ENCODE measurements at regions not wholly inside any gene's neighbourhood (a gene's known extent, or its start where the extent isn't known, plus 50 kb on each side); places are given as distances from the start of the nearest gene placed in this dataset.

DNA sequence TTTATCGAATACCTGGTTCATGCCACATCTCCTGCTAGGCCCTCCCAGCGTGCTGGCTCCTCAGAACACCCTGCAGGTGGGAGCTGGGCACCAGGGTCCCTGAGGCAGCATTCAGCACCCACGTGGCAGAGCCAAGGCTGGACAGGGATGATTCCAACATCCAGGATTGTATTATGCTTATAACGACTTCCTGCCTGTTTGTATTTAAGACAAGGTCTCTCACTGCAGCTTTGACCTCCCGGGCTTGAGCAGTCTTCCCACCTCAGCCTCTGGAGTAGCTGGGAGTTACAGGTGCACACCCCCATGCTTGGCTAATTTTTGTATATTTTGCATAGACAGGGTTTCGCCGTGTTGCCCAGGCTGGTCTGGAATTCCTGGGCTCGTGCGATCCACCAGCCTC is 64.7 kb upstream of the WNT7B start:
- Histone ChIP-seq H3K4me1 (ENCODE audit: insufficient read depth, low read length, severe bottlenecking) (peaks cover 19% of the 10 kb centered on the region), H4K20me1 (ENCODE audit: insufficient read depth, low read length) (no peaks in the 10 kb centered on the region), H3K4me3 (ENCODE audit: low read depth, low read length, poor library complexity, severe bottlenecking) (no peak overlapping the region), H3K9me2 (ENCODE audit: low read depth, low read length) (no peaks in the 10 kb centered on the region), H3K9ac (ENCODE audit: low read length) (no peak overlapping the region), H3K9me3 (ENCODE audit: low read length) (no peaks in the 10 kb centered on the region), H3K36me3 (ENCODE audit: insufficient read depth, low read length) (no peaks in the 10 kb centered on the region), H2AFZ (ENCODE audit: low read length) (no peak overlapping the region), H3K27ac (ENCODE audit: low read depth, low read length, poor library complexity, severe bottlenecking) (no peak overlapping the region), H3K79me2 (ENCODE audit: insufficient read depth, low read length) (no peaks in the 10 kb centered on the region), H3F3A (ENCODE audit: insufficient read depth, low read length) (no peaks in the 10 kb centered on the region), H3K27me3 (ENCODE audit: insufficient read depth, low read length) (no peaks in the 10 kb centered on the region), H3K4me2 (ENCODE audit: low read length) (no peak overlapping the region)
- TF ChIP-seq, protein P1, sequence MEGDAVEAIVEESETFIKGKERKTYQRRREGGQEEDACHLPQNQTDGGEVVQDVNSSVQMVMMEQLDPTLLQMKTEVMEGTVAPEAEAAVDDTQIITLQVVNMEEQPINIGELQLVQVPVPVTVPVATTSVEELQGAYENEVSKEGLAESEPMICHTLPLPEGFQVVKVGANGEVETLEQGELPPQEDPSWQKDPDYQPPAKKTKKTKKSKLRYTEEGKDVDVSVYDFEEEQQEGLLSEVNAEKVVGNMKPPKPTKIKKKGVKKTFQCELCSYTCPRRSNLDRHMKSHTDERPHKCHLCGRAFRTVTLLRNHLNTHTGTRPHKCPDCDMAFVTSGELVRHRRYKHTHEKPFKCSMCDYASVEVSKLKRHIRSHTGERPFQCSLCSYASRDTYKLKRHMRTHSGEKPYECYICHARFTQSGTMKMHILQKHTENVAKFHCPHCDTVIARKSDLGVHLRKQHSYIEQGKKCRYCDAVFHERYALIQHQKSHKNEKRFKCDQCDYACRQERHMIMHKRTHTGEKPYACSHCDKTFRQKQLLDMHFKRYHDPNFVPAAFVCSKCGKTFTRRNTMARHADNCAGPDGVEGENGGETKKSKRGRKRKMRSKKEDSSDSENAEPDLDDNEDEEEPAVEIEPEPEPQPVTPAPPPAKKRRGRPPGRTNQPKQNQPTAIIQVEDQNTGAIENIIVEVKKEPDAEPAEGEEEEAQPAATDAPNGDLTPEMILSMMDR (IDR thresholded peaks at IDR 0.05; ENCODE audit: low read length), result no peak
- no peak for TF ChIP-seq EZH2 (IDR thresholded peaks at IDR 0.05; ENCODE audit: borderline replicate concordance, low read length)

DNA sequence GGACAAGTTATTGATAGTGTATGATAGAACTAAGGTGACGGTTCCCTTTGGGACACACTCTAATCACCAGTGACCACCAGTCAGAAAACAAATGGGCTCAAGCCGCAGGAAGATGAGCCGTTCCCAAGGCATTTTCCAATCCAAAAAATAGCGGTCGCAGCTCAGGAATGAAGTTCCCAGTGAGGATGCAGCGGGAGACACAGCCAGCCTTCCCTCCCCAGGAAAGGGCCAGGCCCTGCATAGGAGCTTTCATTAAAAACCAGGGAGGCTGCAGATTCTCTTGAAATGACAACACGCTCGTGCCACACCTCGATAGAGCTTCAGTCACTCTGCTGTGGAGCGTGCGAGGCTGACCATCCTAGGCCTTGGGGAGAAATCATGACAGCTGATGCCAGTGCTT is 65.8 kb upstream of the WNT7B start:
- Histone ChIP-seq H2AFZ (ENCODE audit: low read length) (no peak overlapping the region), H3K4me1 (ENCODE audit: insufficient read depth, low read length, severe bottlenecking) (peaks cover 15% of the 10 kb centered on the region), H3F3A (ENCODE audit: insufficient read depth, low read length) (no peaks in the 10 kb centered on the region), H3K27me3 (ENCODE audit: insufficient read depth, low read length) (no peaks in the 10 kb centered on the region), H3K4me2 (ENCODE audit: low read length) (no peak overlapping the region), H3K9me3 (ENCODE audit: low read length) (no peaks in the 10 kb centered on the region), H3K9me2 (ENCODE audit: low read depth, low read length) (no peaks in the 10 kb centered on the region), H3K79me2 (ENCODE audit: insufficient read depth, low read length) (no peaks in the 10 kb centered on the region), H4K20me1 (ENCODE audit: insufficient read depth, low read length) (no peaks in the 10 kb centered on the region), H3K27ac (ENCODE audit: low read depth, low read length, poor library complexity, severe bottlenecking) (no peak overlapping the region), H3K9ac (ENCODE audit: low read length) (no peak overlapping the region), H3K4me3 (ENCODE audit: low read depth, low read length, poor library complexity, severe bottlenecking) (no peak overlapping the region), H3K36me3 (ENCODE audit: insufficient read depth, low read length) (no peaks in the 10 kb centered on the region)
- TF ChIP-seq, protein P1 (IDR thresholded peaks at IDR 0.05; ENCODE audit: low read length), result no peak
- no peak for TF ChIP-seq EZH2 (IDR thresholded peaks at IDR 0.05; ENCODE audit: borderline replicate concordance, low read length)

DNA sequence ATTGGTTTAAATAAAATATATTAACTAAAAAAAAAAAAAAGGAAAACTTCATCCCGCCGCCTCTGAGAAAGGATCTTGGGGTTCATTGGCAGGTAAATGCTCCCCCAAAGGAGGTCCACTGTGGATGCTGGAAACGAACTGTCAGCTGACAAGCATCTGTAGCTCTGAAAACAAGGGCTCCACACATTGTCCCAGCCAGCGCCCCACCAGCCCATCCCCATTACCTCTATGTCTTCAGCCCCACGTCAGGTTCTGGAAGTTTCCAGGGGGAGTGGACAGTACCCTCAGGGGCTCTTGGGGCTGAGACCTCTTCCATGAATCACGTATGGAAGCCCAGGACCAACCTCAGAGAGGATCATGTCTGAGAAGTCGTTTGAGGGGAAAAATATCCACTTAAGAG is 66.4 kb upstream of the WNT7B start:
- H3K4me3 ChIP-seq (ENCODE audit: low read depth, low read length, poor library complexity, severe bottlenecking), result no peak overlapping the region
- peaks cover 21% of the 10 kb centered on the region for H3K4me1 ChIP-seq (ENCODE audit: insufficient read depth, low read length, severe bottlenecking)
- no peaks in the 10 kb centered on the region for H3K36me3 ChIP-seq (ENCODE audit: insufficient read depth, low read length)
- H3K9me3 ChIP-seq (ENCODE audit: low read length), result no peaks in the 10 kb centered on the region
- no peak overlapping the region for H2AFZ ChIP-seq (ENCODE audit: low read length)
- no peaks in the 10 kb centered on the region for H3F3A ChIP-seq (ENCODE audit: insufficient read depth, low read length)
- no peak overlapping the region for H3K9ac ChIP-seq (ENCODE audit: low read length)
- no peak overlapping the region for H3K27ac ChIP-seq (ENCODE audit: low read depth, low read length, poor library complexity, severe bottlenecking)
- no peaks in the 10 kb centered on the region for H4K20me1 ChIP-seq (ENCODE audit: insufficient read depth, low read length)
- no peak overlapping the region for H3K4me2 ChIP-seq (ENCODE audit: low read length)
- no peak for TF ChIP-seq EZH2 (IDR thresholded peaks at IDR 0.05; ENCODE audit: borderline replicate concordance, low read length)
- TF ChIP-seq, protein P1 (IDR thresholded peaks at IDR 0.05; ENCODE audit: low read length), result no peak
- no peaks in the 10 kb centered on the region for H3K79me2 ChIP-seq (ENCODE audit: insufficient read depth, low read length)
- H3K27me3 ChIP-seq (ENCODE audit: insufficient read depth, low read length), result no peaks in the 10 kb centered on the region
- H3K9me2 ChIP-seq (ENCODE audit: low read depth, low read length), result no peaks in the 10 kb centered on the region

Measured in OCI-LY1 (cell line).